GM19372 (cell line): ENCODE measurements at regions not wholly inside any gene's neighbourhood (a gene's known extent, or its start where the extent isn't known, plus 50 kb on each side); places are given as distances from the start of the nearest gene placed in this dataset.

ENCODE experiments used
- ATAC-seq: cut with Tn5 transposase; IDR thresholded peaks from one replicate; pipeline ENCODE4 v1.9.1; 2021; ENCODE audit warnings: mild to moderate bottlenecking, low read depth, moderate library complexity; ENCODE audit not compliant: unreplicated experiment

DNA sequence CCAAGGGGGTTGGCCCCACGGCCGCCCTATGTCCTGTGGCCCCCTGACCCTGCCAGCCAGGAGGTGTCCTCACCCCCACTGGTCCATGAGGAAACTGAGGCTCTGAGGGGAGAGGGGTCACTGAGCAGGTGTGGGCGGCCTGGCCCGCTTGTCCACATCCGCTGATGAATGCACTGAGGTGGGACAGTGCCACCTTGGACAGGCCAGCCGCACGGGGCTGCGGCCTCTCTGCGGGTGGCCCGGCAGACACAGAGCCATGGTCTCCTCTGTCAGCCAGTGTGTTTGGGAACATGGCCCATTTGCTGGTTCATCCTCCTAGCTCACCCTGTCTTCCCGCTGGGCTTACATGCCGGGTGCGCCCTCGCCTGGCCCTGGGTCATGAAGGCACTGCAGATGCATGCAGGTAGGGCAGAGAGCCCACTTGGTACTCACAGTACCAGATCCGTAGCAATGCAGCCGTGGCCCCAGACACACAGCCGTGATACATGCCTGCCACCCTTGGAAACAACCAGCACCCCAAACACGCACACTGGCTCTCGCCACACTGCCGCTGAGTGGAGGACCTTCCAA, 93.9 kb downstream of the ENGASE start:
- no peak for ATAC-seq

DNA sequence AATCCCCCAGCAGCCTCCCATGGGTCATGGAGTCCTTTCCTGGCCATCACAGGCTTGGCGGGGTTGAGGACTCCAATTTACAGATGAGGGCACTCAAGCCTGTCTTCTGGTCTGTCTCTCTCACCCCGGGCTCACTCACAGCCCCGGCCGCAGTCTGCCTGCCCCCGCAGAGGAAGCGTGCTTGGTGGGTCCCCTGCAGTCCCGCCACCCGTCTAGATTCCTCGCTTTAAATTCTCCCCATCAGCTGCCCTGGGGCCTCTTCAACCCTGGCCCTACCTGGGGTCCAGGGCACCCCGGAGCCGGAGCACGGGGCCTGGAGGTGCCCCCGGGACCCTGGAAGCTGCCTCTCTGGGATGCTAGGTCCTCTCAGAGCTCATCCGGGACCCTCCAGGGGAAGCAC, 92.9 kb downstream of the ENGASE start:
- no peak for ATAC-seq

DNA sequence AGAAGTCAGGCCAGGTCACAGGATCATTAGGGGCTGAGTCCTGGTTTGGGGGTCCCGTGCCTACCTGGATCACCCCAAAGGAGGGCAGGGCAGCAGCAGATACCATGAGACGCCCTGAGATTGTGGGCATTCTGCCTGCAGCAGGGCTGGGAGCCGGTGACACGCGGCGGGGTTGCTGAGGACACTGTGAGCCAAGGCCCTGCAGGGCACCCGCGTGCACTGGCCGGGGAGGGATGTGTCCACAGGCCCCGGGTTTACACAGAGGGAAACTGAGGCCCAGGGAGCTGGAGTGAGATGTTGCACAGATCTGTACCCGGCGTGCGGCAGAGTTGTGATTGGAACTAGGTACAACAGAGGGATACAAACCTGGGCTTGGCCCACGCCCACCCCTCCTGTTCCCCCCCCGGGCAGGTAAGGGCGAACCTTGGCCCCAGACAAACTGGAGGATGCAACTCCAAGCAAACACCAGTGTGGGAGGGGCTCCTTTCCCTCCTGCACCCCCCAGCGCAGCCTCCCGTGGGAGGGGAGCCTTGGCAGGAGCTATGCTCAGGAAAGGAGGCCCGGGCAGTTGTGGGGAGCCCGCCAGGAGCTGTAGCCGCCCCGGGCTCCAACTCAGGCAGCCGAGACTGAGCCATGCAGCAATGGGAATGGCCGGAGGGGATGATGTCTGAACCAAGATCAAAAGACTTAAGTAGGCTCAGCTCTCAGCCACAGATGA, 91.3 kb downstream of the ENGASE start:
- no peak for ATAC-seq

DNA sequence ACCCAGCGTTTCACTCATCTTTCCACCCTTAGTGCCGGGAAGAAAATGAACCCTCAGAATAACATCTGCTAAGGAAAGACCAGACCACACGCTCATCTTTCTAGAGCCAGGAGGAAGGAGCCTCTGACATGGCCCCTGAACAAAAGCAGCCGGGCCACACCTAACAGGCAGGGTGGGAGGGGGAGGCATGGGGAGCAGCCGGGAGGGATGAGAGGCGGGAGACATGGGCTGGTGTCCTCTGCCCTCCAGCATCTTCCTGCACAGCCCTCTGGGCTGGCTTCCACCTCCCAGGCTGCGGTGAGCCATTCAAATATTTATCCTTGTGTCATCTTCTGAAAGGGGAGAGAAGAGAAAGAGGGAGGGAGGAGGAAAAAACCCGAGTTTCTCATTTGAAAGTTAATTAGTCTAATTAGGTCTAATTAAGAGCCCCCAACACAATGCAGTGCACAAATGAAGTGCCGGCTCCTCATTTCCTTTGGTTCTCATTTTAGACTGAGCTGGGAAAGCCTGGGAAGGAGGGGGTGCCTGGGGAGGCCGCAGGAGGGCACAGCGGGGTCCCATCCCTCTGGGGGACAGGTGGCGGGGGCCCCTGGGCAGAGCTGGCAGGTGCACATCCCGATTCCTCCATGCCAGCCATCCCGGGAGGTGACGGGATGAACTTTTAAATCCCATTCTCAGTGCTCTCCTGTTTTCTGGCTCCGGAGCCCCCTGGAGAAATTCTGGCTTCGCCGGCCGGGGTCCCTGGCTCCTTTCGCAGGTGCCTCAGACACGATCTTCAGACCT, 90.5 kb downstream of the ENGASE start:
- ATAC-seq, result no peak

DNA sequence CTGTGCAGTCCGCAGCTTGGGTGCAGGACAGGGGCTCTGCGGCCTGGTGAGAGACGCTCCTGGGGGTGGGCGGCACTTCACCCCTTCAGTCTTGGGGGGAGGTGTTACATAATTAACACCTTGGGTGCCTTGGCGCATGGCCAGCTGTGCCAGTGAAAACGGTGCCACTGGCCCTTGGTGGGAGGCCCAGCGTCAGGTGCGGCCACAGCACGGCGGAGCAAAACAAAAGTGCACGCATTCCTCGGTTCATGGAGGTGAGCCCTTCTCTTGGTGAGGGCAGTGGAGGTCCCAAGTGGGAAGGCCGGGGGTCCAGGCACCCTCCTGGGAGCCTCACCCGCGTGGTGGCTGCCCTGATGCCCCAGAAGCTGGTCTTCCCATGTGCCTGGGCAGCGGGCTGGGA, 89.8 kb downstream of the ENGASE start:
- no peak for ATAC-seq

DNA sequence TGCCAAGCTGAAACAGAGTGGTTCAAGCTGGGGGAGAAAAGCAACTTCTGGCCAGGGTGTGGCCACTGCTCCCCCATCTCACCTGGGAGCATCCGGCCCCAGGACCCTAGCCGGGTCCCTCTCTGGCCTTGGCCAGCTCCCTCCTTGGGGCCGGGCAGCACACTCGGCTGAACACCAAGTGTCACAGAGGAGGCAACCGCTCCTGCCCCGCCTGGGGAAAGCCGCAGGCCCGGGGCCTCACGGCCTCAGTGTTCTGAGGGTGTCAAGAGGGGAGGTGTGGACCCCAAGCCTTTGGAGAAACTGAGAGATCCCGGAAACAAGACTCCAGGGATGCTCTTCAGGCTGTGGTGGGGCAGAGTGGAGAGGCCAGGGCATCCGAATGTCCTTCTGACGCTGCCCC, 88.4 kb downstream of the ENGASE start:
- ATAC-seq, result no peak

DNA sequence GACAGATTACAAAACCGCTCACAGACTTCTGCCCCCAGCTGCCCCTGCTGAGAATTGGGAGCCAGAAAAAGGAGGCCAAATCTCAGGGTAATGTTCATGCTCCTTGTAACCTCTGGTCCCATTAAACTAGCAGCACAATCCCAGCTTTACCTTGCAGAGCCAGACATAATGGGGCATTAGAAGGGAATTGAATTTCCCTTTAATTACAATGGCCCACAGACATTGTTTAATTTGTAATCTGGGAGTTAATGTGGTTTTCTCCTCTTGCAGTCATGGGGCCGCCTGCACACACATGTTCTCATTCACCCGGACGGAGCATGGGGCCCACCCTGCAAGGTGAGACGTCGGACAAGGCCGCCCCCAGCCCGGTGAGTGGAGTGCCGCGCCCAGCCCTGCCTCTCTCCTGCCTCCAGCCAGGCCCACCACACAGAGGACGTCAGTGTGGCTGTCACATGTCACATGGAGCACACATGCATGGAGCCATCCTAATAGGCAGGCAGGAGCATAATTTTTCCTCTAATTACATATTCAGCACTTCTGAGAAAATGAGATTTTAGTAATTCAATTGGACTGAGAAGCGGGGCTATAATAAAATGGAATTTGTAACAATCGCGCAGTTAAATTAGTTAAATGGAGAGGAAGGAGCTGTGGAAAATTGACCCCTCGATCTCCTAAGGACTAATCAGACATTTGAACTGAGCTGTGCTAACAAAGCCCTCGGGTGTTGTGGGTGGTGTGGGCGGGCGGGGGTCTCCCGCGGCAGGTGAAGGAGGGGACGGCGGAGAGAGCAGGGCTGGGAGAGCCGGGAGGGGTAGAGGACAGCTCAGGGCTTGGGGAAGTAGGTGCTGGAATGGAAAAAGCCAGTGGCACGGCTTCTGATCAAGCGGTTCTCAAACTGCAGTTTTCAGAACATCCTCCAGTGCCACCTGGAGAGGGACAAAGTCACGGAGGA, 87.7 kb downstream of the ENGASE start:
- no peak for ATAC-seq

DNA sequence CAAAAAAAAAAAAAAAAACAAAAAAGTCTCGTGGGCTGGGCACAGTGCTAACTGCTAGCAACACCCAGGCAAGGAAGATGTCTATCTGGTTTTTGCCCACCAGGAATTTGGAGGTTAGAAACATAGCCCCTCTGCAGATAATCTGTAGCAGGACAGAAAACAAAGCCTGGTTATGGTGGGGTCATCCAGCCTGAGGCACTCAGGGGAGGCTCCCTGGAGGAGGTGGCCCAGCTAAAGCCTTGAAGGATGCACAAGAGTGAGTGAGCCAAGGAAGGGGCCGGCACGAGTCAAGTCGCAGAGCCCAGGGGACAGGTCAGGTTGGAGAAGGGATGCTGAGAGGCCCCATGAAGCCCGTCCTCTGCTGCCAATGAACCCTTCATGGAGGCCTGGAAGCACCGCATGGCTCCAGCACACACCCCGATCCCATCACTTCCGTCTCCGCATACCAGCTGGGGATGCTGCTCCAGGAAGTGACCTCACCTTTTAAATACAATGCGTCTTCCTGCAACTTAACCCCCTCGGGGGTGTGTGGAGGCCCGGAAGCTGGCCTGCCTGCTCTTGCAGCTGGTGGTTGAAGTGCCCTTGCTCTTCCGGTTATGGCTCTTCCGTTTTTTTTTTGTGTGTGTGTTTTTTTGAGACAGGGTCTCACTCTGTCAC, 86.5 kb downstream of the ENGASE start:
- no peak for ATAC-seq

DNA sequence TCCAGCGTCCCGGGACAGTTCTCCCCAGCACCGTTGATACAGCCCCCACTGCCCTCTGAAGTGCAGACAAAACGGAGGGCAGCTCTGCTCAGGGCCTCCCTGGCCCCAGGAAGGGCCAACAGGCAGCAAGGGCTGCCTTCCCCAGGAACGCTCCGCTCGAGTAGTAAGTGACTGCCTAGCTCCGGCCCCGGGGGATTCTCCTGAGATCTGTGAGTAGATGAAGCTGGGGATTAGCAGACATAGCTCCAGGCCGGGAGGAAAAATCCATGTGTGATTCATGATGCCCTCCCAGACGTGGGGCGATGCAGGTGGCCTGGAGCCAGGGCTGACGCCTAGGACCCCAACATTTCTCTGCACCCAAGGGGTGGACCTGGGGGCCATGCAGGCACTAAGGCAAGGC, 85.3 kb downstream of the ENGASE start:
- ATAC-seq, result no peak

DNA sequence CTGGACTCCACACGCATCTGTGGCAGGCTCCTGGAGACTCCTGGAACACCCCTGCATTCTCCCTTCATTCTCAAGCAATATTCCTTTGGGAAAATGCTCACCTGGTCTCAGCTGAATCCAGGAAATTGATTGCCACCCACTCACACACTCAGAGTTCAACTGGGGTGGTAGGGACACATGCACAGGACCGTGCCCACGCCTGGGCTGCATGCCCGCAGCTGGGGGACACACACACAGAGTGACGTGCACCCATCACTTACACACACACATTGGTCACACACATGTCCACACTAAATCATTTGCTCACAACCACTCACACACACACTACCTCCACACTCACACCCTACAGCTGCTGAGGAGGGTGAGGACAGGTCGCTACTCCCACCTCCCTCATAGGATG, 84.8 kb downstream of the ENGASE start:
- no peak for ATAC-seq

DNA sequence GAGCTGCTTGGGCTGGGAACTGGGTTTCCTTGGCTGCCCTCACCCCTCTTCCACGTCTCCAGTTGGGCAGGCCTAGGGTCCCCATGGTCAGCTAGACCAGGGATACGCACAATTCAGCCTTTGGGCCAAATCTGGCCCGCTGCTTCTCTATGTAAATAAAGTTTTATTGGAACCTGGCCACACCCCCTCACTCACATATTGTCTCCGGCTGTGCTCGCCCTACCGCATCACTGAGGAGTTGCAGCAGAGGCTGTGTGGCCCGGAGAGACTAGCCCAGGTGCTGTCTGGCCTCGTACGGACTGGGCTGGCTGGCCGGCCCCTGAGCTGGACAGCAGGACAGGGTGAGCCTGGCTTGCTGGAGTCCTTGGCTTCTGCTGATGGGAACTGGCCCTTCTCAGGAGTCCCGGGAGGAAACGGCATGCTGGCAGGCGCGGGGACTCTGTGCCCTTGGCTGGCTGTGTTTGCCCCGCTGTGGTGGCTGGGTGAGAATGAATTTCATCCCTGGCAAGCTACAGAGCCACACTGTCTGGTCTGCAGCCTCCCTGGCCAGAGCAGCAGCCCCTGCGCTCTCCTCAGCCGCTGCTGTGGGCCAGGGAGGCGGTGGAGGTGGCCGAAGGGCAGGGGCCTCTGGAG, 82.0 kb downstream of the ENGASE start:
- no peak for ATAC-seq

DNA sequence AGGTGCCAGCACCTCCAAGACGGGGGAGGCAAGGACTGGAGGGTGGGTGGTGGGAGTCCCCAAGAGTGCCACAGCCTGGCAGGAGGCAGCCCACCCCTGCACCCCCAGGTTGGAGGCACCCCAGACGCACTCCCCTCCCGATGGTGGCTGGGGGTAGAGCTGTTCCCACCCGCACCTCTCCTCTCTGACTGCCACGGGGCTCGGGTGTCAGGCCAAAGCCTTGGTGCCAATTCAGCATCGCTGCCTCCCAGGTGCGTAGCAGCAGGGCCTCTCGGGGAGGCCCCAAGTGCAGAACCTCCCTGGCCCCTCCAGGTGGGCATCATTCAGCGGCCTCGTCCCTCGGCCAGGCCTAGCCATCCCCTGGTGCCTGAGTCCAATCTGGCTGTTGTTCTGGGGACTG, 81.1 kb downstream of the ENGASE start:
- no peak for ATAC-seq

DNA sequence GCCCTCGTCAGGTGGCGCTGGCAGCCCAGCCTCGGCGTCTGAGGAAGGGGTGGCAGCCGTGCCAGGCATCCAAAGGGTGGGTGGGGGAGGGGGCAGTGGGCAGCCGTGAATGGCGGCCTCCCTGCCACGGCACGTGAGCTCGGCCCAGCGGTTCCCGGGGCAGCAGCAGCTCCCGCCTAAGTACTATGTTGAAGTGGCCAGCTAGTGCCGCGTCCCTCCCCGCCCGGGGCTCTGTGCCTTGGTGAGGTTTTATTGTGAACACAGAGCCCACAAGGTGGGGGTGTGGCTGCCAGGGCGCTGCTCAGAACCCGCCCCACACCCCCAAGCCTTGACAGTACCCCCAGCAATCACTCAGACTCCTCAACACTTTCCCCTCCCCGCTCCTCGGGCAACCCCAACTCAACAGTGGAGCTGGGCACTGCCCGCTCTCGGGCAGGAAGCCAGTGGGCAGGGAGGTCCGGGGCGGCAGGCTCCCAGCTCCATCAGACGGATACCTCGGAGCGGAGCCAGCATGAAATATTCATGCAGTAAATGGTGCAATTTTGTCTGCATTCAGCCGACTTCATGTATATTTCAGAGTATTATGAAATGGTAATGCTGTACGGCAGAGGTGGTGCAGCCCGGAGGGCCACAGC, 80.4 kb downstream of the ENGASE start:
- no peak for ATAC-seq

DNA sequence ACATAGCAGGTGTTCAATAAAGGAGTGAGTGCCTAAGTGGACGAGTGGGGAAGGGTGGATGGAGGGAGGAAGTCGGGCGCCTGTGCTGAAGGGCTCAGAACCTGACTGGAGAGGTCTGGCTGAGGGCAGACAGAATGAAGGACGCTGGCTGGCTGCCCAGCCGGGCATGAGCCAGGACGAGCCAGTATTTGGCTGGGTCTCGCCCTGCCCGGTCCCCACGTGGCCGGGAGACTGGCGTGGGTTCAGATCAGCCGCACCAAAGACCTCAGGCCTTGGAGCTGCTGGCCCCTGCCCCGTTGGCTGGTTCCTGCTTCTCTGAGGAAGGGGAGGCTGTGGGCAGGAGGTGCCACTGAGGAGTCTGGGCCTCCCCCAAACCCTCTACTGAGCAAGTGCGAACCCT, 79.8 kb downstream of the ENGASE start:
- no peak for ATAC-seq

DNA sequence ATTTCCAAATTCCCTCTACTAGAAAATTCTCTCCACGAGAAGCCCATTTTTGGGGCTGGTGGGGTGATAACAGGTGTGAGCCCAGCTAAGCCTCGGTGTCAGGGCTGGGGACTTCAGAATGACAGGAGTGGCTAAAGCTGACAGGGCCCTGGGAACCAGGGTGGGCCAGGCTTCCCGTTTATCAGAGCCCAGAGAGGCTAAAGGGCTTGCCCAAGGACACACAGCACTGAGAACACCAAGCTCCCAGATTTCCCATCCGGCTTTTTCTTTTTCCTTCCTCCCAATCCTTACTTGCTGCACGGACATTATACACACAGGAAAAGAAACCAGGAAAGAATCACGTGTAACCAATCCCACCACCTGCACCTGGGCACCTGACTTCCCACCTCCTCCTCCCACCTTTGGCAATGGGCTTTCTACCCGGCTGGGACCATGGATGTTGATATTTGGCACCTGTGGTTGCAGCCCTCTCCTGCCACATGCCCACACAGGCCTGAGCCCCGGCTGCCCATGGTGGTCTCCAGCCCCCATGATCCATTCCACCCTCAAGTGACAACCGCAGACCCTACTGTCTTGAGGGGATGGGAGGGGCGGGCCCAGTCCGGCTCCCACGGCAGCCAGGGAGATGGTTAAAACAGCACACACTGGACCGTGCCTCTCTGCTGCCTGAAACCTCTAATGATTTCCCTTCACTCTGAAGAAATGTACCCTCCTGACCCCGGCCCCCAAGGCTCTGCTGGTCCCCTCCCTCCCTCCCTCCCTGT, 78.9 kb downstream of the ENGASE start:
- no peak for ATAC-seq

DNA sequence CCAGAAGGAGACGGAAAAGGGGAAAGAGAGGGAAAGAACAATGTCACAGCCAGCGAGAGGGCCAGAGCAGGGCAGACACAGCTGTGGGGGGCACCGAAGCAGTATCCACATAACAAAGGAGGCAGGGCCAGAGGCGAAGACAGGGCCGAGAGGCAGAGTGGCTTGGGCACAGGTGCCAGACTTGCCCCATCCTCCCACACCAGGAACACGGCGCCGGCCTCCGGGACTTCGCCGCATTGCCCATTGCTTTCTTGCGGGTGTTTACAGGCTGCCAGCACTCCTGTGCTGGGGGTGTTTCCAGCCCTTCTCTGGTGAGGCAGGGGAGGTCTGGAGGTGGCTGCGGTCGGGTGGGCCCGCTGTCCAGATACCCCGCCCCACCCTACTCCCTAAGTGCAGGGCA, 78.0 kb downstream of the ENGASE start:
- no peak for ATAC-seq

DNA sequence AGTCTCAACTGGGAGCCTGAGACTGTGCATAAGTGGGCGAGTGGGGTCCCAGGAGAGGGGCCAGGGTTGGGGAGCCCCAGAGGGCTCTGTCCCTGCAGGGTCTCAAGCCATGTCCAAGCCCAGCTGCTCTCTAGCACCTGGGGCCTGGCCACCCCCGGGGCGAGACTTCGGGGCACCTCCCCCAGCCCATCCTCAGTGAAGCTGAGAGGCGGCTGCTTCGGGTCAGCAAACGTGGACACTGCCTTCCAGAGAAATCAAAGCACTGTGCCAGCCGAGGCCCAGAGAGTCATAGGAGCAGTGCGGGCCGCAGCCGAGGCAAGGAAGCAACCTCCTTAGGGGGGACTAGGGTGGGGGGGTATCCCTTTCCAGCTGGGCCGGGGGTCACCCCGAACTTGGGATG, 77.5 kb downstream of the ENGASE start:
- no peak for ATAC-seq

DNA sequence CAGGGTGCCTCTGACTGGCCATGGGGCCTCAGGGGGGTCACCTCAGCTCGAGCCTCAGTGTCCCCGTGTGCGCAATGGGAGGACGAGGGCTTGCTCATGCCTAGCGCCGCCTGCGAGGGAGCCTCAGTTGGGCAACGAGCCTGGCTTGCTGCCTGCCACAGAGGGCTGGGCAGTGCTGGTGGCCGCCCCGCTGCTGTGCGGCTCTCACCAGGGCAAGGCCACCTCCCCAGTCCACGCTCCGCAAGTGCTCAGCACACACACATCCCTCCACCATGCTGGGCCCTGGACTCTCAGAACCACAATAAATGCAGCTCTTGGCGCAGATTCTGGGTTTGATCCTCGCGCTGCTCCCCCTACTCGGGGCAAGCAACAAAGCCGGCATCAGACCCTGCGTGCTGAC, 76.2 kb downstream of the ENGASE start:
- no peak for ATAC-seq
